GM18519 (cell line): ENCODE measurements at regions not wholly inside any gene's neighbourhood (a gene's known extent, or its start where the extent isn't known, plus 50 kb on each side); places are given as distances from the start of the nearest gene placed in this dataset.

Source experiments
- ATAC-seq: cut with Tn5 transposase; IDR thresholded peaks from one replicate; pipeline ENCODE4 v1.9.1; 2021; ENCODE audit warnings: mild to moderate bottlenecking, moderate library complexity; ENCODE audit not compliant: unreplicated experiment, low FRiP score

GRCh38 chr1:69485616-69486015 lies 82.1 kb upstream of the LRRC7 start:
- ATAC-seq, result no peak

GRCh38 chr1:69491416-69491815 lies 76.3 kb upstream of the LRRC7 start:
- ATAC-seq, result no peak

GRCh38 chr1:69492286-69492685 lies 75.4 kb upstream of the LRRC7 start:
- ATAC-seq, result no peak

- ATAC-seq, result no peak
These were observed 73.5 kb upstream of the LRRC7 start for GRCh38 chr1:69494221-69494620.

- no peak for ATAC-seq
These were observed 70.1 kb upstream of the LRRC7 start for GRCh38 chr1:69497441-69498221.

GRCh38 chr1:69498711-69499110 lies 69.0 kb upstream of the LRRC7 start:
- ATAC-seq, result no peak

GRCh38 chr1:69499203-69499803 lies 68.4 kb upstream of the LRRC7 start:
- ATAC-seq, result no peak

- no peak for ATAC-seq
These were observed 64.7 kb upstream of the LRRC7 start for GRCh38 chr1:69502991-69503390.

GRCh38 chr1:69504730-69505252 lies 62.9 kb upstream of the LRRC7 start:
- no peak for ATAC-seq

- no peak for ATAC-seq
These were observed 61.4 kb upstream of the LRRC7 start for GRCh38 chr1:69506311-69506710.

- ATAC-seq, result no peak
These were observed 61.0 kb upstream of the LRRC7 start for GRCh38 chr1:69506721-69507120.

GRCh38 chr1:69510026-69510425 lies 57.7 kb upstream of the LRRC7 start:
- ATAC-seq, result no peak

GRCh38 chr1:69511426-69512192 lies 56.1 kb upstream of the LRRC7 start:
- no peak for ATAC-seq

GRCh38 chr1:69513601-69514000 lies 54.1 kb upstream of the LRRC7 start:
- ATAC-seq, result no peak
